ENCODE measurements at regions not wholly inside any gene's neighbourhood (a gene's known extent, or its start where the extent isn't known, plus 50 kb on each side); places are given as distances from the start of the nearest gene placed in this dataset.

GRCh38 chr15:98025237-98025636, 64.7 kb downstream of the ARRDC4 start:
- DNase-seq (ENCODE audit: low read depth) = no peak

- DNase-seq (ENCODE audit: low read depth) = no peak
Observed at GRCh38 chr15:98034731-98035130, 74.2 kb downstream of the ARRDC4 start.

- DNase-seq (ENCODE audit: low read depth) = no peak
Observed at GRCh38 chr15:98035134-98035533, 74.6 kb downstream of the ARRDC4 start.

- no peak for DNase-seq (ENCODE audit: low read depth)
Observed at GRCh38 chr15:98035577-98036010, 75.1 kb downstream of the ARRDC4 start.

- DNase-seq (ENCODE audit: low read depth) = no peak
Observed at GRCh38 chr15:98039596-98039995, 79.1 kb downstream of the ARRDC4 start.

GRCh38 chr15:98040146-98040545, 79.6 kb downstream of the ARRDC4 start:
- DNase-seq (ENCODE audit: low read depth) = no peak

- no peak for DNase-seq (ENCODE audit: low read depth)
Observed at GRCh38 chr15:98043160-98044014, 82.9 kb downstream of the ARRDC4 start.

- DNase-seq (ENCODE audit: low read depth) = no peak
Observed at GRCh38 chr15:98051734-98052133, 91.2 kb downstream of the ARRDC4 start.

GRCh38 chr15:98057453-98057852, 97.0 kb downstream of the ARRDC4 start:
- no peak for DNase-seq (ENCODE audit: low read depth)

GRCh38 chr15:98062869-98063268, 102.4 kb downstream of the ARRDC4 start:
- DNase-seq (ENCODE audit: low read depth) = no peak

- DNase-seq (ENCODE audit: low read depth) = no peak
Observed at GRCh38 chr15:98063315-98063714, 102.8 kb downstream of the ARRDC4 start.

GRCh38 chr15:98063871-98064270, 103.4 kb downstream of the ARRDC4 start:
- DNase-seq (ENCODE audit: low read depth) = no peak

- no peak for DNase-seq (ENCODE audit: low read depth)
Observed at GRCh38 chr15:98067339-98067738, 106.8 kb downstream of the ARRDC4 start.

GRCh38 chr15:98069256-98069655, 108.8 kb downstream of the ARRDC4 start:
- no peak for DNase-seq (ENCODE audit: low read depth)

GRCh38 chr15:98070137-98070536, 109.6 kb downstream of the ARRDC4 start:
- DNase-seq (ENCODE audit: low read depth) = no peak

GRCh38 chr15:98071786-98072185, 111.3 kb downstream of the ARRDC4 start:
- no peak for DNase-seq (ENCODE audit: low read depth)

GRCh38 chr15:98075441-98075840, 114.9 kb downstream of the ARRDC4 start:
- DNase-seq (ENCODE audit: low read depth) = no peak

- no peak for DNase-seq (ENCODE audit: low read depth)
Observed at GRCh38 chr15:98076021-98076816, 115.7 kb downstream of the ARRDC4 start.

GRCh38 chr15:98077186-98077585, 116.7 kb downstream of the ARRDC4 start:
- no peak for DNase-seq (ENCODE audit: low read depth)

GRCh38 chr15:98080791-98081190, 120.3 kb downstream of the ARRDC4 start:
- no peak for DNase-seq (ENCODE audit: low read depth)

- DNase-seq (ENCODE audit: low read depth) = no peak
Observed at GRCh38 chr15:98083203-98083910, 122.9 kb downstream of the ARRDC4 start.

GRCh38 chr15:98085003-98085639, 124.6 kb downstream of the ARRDC4 start:
- no peak for DNase-seq (ENCODE audit: low read depth)
